B cell (primary cell): ENCODE measurements at regions not wholly inside any gene's neighbourhood (a gene's known extent, or its start where the extent isn't known, plus 50 kb on each side); places are given as distances from the start of the nearest gene placed in this dataset.

ENCODE experiments used
- ATAC-seq: fragments of 200-7000 bp; cut with Tn5 transposase; one replicate; pipeline ENCODE4 v1.10.0; 2021; ENCODE audit warnings: low read depth, mild to moderate bottlenecking, moderate number of reproducible peaks, moderate library complexity
- CTCF ChIA-PET: fragments of 350-600 bp; sonication (Branson Sonifier 250); formaldehyde crosslinking; loops from one replicate; lab custom pipeline; 2021; ENCODE audit warnings: antibody characterized with exemption, inconsistent platforms; lab: Charles Lee
- POLR2A ChIA-PET: fragments of 350-600 bp; sonication (Branson Sonifier 250); formaldehyde crosslinking; loops from one replicate; lab custom pipeline; 2021; ENCODE audit warnings: antibody characterized with exemption; lab: Charles Lee
- DNase-seq: peaks from one replicate; pipeline ENCODE4 v3.0.0; 2013
- H2AFZ ChIP-seq: 2 replicates; pipeline ENCODE4 v1.6.1; 2012; ENCODE audit warnings: mild to moderate bottlenecking, low read depth, low read length; ENCODE audit not compliant: insufficient read depth, poor library complexity, severe bottlenecking
- H3K27ac ChIP-seq, 2 donors: 1 replicate in 1 of 2; 2 replicates in 1 of 2; pipeline ENCODE4 v1.5.1; 2012 to 2013; ENCODE audit warnings: low read length in 2 of 2, mild to moderate bottlenecking in 2 of 2, moderate library complexity in 1 of 2
- H3K27me3 ChIP-seq, 4 experiments: fragments of 200-600 bp in 1 of 4; sonication (generic) in 1 of 4; replicated peaks in 1 of 4; 1 replicate in 2 of 4; 2 replicates in 2 of 4; pipeline versions ENCODE4 v1.6.1 to v1.7.0; 2013 to 2016; ENCODE audit warnings: low read length in 3 of 4, mild to moderate bottlenecking in 2 of 4, mixed read lengths in 1 of 4, moderate library complexity in 1 of 4; ENCODE audit not compliant: insufficient read depth in 4 of 4, control insufficient read depth in 3 of 4; ENCODE audit errors: control extremely low read depth in 1 of 4
- H3K36me3 ChIP-seq, 2 experiments: replicated peaks in 1 of 2; 1 replicate in 1 of 2; 2 replicates in 1 of 2; pipeline versions ENCODE4 v1.6.1 to v1.7.1; 2013; ENCODE audit warnings: low read length in 1 of 2; ENCODE audit not compliant: insufficient read depth in 2 of 2, control insufficient read depth in 1 of 2; ENCODE audit errors: control extremely low read depth in 1 of 2, extremely low read depth in 1 of 2
- H3K4me1 ChIP-seq, 2 donors: fragments of 200-600 bp in 1 of 2; sonication (generic) in 1 of 2; 1 replicate in 1 of 2; 2 replicates in 1 of 2; pipeline versions ENCODE4 v1.5.1 to v1.6.1; 2013 to 2017; ENCODE audit warnings: low read length in 2 of 2; ENCODE audit not compliant: control insufficient read depth in 2 of 2, insufficient read depth in 2 of 2
- H3K4me2 ChIP-seq: replicated peaks from 2 replicates; pipeline ENCODE3; 2012; ENCODE audit warnings: mild to moderate bottlenecking, low read depth, low read length; ENCODE audit not compliant: poor library complexity, severe bottlenecking
- H3K4me3 ChIP-seq, 5 experiments: fragments of 200-600 bp in 1 of 5; sonication (generic) in 1 of 5; 1 replicate in 3 of 5; 2 replicates in 2 of 5; pipeline versions ENCODE4 v1.5.1 to v1.7.0; 2011 to 2016; ENCODE audit warnings: low read length in 4 of 5, mild to moderate bottlenecking in 4 of 5, low read depth in 2 of 5, control low read depth in 1 of 5, moderate library complexity in 1 of 5; ENCODE audit not compliant: insufficient read depth in 1 of 5; ENCODE audit errors: control extremely low read depth in 1 of 5, extremely low read depth in 1 of 5
- H3K79me2 ChIP-seq: fragments of 200-600 bp; sonication (generic); one replicate; pipeline ENCODE4 v1.6.0; 2016; ENCODE audit warnings: low read length; ENCODE audit not compliant: control insufficient read depth, insufficient read depth
- H3K9ac ChIP-seq: fragments of 200-600 bp; sonication (generic); 2 replicates; pipeline ENCODE4 v1.6.1; 2017; ENCODE audit warnings: mild to moderate bottlenecking, low read length, moderate library complexity
- H3K9me3 ChIP-seq, 3 donors: one replicate each; pipeline versions ENCODE4 v1.6.1 to v1.7.1; 2013; ENCODE audit warnings: low read length in 2 of 3; ENCODE audit not compliant: control insufficient read depth in 2 of 3, insufficient read depth in 1 of 3; ENCODE audit errors: control extremely low read depth in 1 of 3
- H4K20me1 ChIP-seq: 2 replicates; pipeline ENCODE4 v1.6.0; 2012; ENCODE audit warnings: mild to moderate bottlenecking, low read length; ENCODE audit not compliant: insufficient read depth, control insufficient read depth, poor library complexity, severe bottlenecking
- H3K27ac Mint-ChIP-seq: one replicate; pipeline ENCODE4 v1.8.0; 2021; ENCODE audit warnings: mixed read lengths
- H3K27me3 Mint-ChIP-seq: one replicate; pipeline ENCODE4 v1.8.0; 2021; ENCODE audit warnings: mixed read lengths
- H3K4me1 Mint-ChIP-seq: one replicate; pipeline ENCODE4 v1.8.0; 2021; ENCODE audit warnings: mixed read lengths
- H3K4me3 Mint-ChIP-seq: one replicate; pipeline ENCODE4 v1.8.0; 2021; ENCODE audit warnings: mixed read lengths
- H3K9me3 Mint-ChIP-seq: one replicate; pipeline ENCODE4 v1.8.0; 2022; ENCODE audit warnings: mixed read lengths; ENCODE audit not compliant: insufficient read depth
- EZH2 ChIP-seq: IDR thresholded peaks from 2 replicates; pipeline ENCODE4 v1.6.1; 2012; ENCODE audit warnings: borderline replicate concordance, low read depth, mild to moderate bottlenecking, moderate library complexity, low read length; ENCODE audit not compliant: insufficient read depth, poor library complexity, severe bottlenecking
- WGBS: methylation state at CpG from one replicate; pipeline ENCODE4 v1.1.5; 2013; ENCODE audit warnings: missing lambda C conversion rate; ENCODE audit not compliant: insufficient coverage; 5-methylcytosine and 5-hydroxymethylcytosine counted together
- intact Hi-C: fragments of 100-400 bp; cut with micrococcal nuclease; formaldehyde crosslinking; loops from one replicate; pipeline ENCODE4 v1.10.0; 2022
- TF ChIP-seq, protein P1 (sequence below): fragments of 200-600 bp; IDR thresholded peaks from one replicate; pipeline ENCODE4 v1.8.0; 2022; ENCODE audit warnings: antibody characterized with exemption, mild to moderate bottlenecking

GRCh38 chr2:42977270-42978174 is 185.1 kb upstream of the HAAO start:
- Histone ChIP-seq H2AFZ (peak overlapping the region; percentile 50), H3K27ac (no peak overlapping the region), H3K9me3 (peaks cover 0 to 4% (median 0%) of the 10 kb centered on the region in 3 donors), H4K20me1 (no peaks in the 10 kb centered on the region), H3K4me2 (peak overlapping the region; percentile 30), H3K4me3 (no peak overlapping the region), H3K27me3 (peaks cover 0 to 3% (median 0%) of the 10 kb centered on the region in 4 experiments), H3K9ac (no peak overlapping the region), H3K36me3 (no peaks in the 10 kb centered on the region), H3K79me2 (no peaks in the 10 kb centered on the region), H3K4me1 (peaks cover 30 to 31% of the 10 kb centered on the region in 2 donors)
- no peak for TF ChIP-seq EZH2
- TF ChIP-seq, protein P1, sequence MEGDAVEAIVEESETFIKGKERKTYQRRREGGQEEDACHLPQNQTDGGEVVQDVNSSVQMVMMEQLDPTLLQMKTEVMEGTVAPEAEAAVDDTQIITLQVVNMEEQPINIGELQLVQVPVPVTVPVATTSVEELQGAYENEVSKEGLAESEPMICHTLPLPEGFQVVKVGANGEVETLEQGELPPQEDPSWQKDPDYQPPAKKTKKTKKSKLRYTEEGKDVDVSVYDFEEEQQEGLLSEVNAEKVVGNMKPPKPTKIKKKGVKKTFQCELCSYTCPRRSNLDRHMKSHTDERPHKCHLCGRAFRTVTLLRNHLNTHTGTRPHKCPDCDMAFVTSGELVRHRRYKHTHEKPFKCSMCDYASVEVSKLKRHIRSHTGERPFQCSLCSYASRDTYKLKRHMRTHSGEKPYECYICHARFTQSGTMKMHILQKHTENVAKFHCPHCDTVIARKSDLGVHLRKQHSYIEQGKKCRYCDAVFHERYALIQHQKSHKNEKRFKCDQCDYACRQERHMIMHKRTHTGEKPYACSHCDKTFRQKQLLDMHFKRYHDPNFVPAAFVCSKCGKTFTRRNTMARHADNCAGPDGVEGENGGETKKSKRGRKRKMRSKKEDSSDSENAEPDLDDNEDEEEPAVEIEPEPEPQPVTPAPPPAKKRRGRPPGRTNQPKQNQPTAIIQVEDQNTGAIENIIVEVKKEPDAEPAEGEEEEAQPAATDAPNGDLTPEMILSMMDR: no peak
- DNase-seq (no peak), ATAC-seq (no peak)
- ChIA-PET CTCF (interaction anchor here (1.0 to 7.6 kb wide), 8 partner anchors 30 to 563 kb away, joined by 5 to 125 read pairs (median 12); partner anchors contain the start of gene ZFP36L2), POLR2A (no interaction called here)
- no peaks in the 10 kb centered on the region for H3K9me3 Mint-ChIP-seq
- peak overlapping the region; percentile 23 for H3K4me3 Mint-ChIP-seq
- no peaks in the 10 kb centered on the region for H3K27me3 Mint-ChIP-seq
- peak overlapping the region; percentile 22 for H3K27ac Mint-ChIP-seq
- WGBS: 60% methylated on average over 12 of the region's 12 CpGs
- intact Hi-C loops: no loop called here
- peaks cover 29% of the 10 kb centered on the region for H3K4me1 Mint-ChIP-seq

GRCh38 chr2:42976351-42976750 is 184.0 kb upstream of the HAAO start:
- no peak overlapping the region for H3K27ac ChIP-seq
- Mint-ChIP-seq H3K27me3 (no peaks in the 10 kb centered on the region), H3K4me1 (peaks cover 35% of the 10 kb centered on the region), H3K4me3 (no peak overlapping the region), H3K9me3 (no peaks in the 10 kb centered on the region), H3K27ac (peak overlapping the region; percentile 35)
- intact Hi-C loops: no loop called here
- no peaks in the 10 kb centered on the region for H4K20me1 ChIP-seq
- TF ChIP-seq EZH2: no peak
- TF ChIP-seq, protein P1: no peak
- H3K79me2 ChIP-seq: no peaks in the 10 kb centered on the region
- peaks cover 0 to 3% (median 0%) of the 10 kb centered on the region in 4 experiments for H3K27me3 ChIP-seq
- H2AFZ ChIP-seq: no peak overlapping the region
- WGBS: 69% methylated on average over 4 of the region's 5 CpGs
- no peak overlapping the region for H3K4me3 ChIP-seq
- CTCF ChIA-PET: interaction anchor here (0.9 to 7.6 kb wide), 14 partner anchors 23 to 564 kb away, joined by 3 to 125 read pairs (median 10); partner anchors contain the start of gene ZFP36L2
- ATAC-seq (no peak), DNase-seq (no peak)
- POLR2A ChIA-PET: interaction anchor here (0.6 to 0.8 kb wide), 2 partner anchors 152 to 831 kb away, joined by 3 to 4 read pairs; no protein-coding TSS in a partner anchor
- peaks cover 30 to 31% of the 10 kb centered on the region in 2 donors for H3K4me1 ChIP-seq
- H3K36me3 ChIP-seq: no peaks in the 10 kb centered on the region
- peak overlapping the region; percentile 30 for H3K4me2 ChIP-seq
- peaks cover 0 to 4% (median 0%) of the 10 kb centered on the region in 3 donors for H3K9me3 ChIP-seq
- H3K9ac ChIP-seq: no peak overlapping the region
